HT1080 (cell line): ENCODE measurements at regions not wholly inside any gene's neighbourhood (a gene's known extent, or its start where the extent isn't known, plus 50 kb on each side); places are given as distances from the start of the nearest gene placed in this dataset.

ENCODE experiments used
- DNase-seq: peaks from one replicate; pipeline ENCODE4 v3.0.0-alpha.2; 2015; ENCODE audit warnings: low read depth

- no peak for DNase-seq
Measured at GRCh38 chr9:108680946-108681345, 174.8 kb downstream of the ACTL7B start.

GRCh38 chr9:108677776-108678175 is 178.0 kb downstream of the ACTL7B start:
- DNase-seq: no peak

- DNase-seq: no peak
Measured at GRCh38 chr9:108676355-108676754, 179.4 kb downstream of the ACTL7B start.

GRCh38 chr9:108675708-108676107 is 180.1 kb downstream of the ACTL7B start:
- DNase-seq: no peak

GRCh38 chr9:108674766-108675530 is 180.8 kb downstream of the ACTL7B start:
- no peak for DNase-seq

GRCh38 chr9:108673386-108673785 is 182.4 kb downstream of the ACTL7B start:
- peak; percentile 35 for DNase-seq

- DNase-seq: peak; percentile 22
Measured at GRCh38 chr9:108672475-108673190, 183.2 kb downstream of the ACTL7B start.

- DNase-seq: no peak
Measured at GRCh38 chr9:108671794-108672193, 184.0 kb downstream of the ACTL7B start.

GRCh38 chr9:108671176-108671575 is 184.6 kb downstream of the ACTL7B start:
- peak; percentile 21 for DNase-seq

GRCh38 chr9:108668938-108669335 is 186.8 kb downstream of the ACTL7B start:
- DNase-seq: no peak

- DNase-seq: no peak
Measured at GRCh38 chr9:108668191-108668937, 187.4 kb downstream of the ACTL7B start.

- DNase-seq: no peak
Measured at GRCh38 chr9:108666240-108666784, 189.5 kb downstream of the ACTL7B start.

GRCh38 chr9:108665521-108666239 is 190.1 kb downstream of the ACTL7B start:
- no peak for DNase-seq

GRCh38 chr9:108664309-108665255 is 191.2 kb downstream of the ACTL7B start:
- no peak for DNase-seq

GRCh38 chr9:108663422-108663821 is 192.4 kb downstream of the ACTL7B start:
- no peak for DNase-seq

- no peak for DNase-seq
Measured at GRCh38 chr9:108662956-108663355, 192.8 kb downstream of the ACTL7B start.

GRCh38 chr9:108662091-108662875 is 193.5 kb downstream of the ACTL7B start:
- DNase-seq: no peak

GRCh38 chr9:108656566-108656965 is 199.2 kb downstream of the ACTL7B start:
- no peak for DNase-seq

- no peak for DNase-seq
Measured at GRCh38 chr9:108655818-108656217, 200.0 kb downstream of the ACTL7B start.
